Pancreas (tissue), 10 donors: ENCODE measurements at regions not wholly inside any gene's neighbourhood (a gene's known extent, or its start where the extent isn't known, plus 50 kb on each side); places are given as distances from the start of the nearest gene placed in this dataset.

Experiments used
- ATAC-seq, 4 donors: fragments of 200-7000 bp; cut with Tn5 transposase; one replicate each; pipeline versions ENCODE4 v1.8.0 to v1.9.1; 2020; ENCODE audit warnings: mild to moderate bottlenecking in 4 of 4, moderate library complexity in 4 of 4
- DNase-seq, 6 donors: peaks; one replicate each; pipeline ENCODE4 v3.0.0-alpha.2; 2020
- FAIRE-seq: peaks from 2 replicates; lab custom pipeline; 2012; peaks lifted over from hg19 to GRCh38; lab: Jason Lieb, UNC
- H3K27ac ChIP-seq, 4 donors: fragments of 200-600 bp; sonication (generic); 1 replicate in 3 of 4; 2 replicates in 1 of 4; pipeline versions ENCODE4 v1.5.0 to v1.8.0; 2020
- H3K27me3 ChIP-seq, 4 donors: fragments of 200-600 bp; one replicate each; pipeline ENCODE4 v1.8.0; 2021
- H3K36me3 ChIP-seq, 3 donors: fragments of 200-600 bp; sonication (generic) in 1 of 3; one replicate each; pipeline versions ENCODE4 v1.5.0 to v1.8.0; 2020 to 2021
- H3K4me1 ChIP-seq, 3 donors: fragments of 200-600 bp; one replicate each; pipeline ENCODE4 v1.8.0; 2021
- H3K4me3 ChIP-seq, 4 donors: fragments of 200-600 bp; sonication (generic) in 2 of 4; one replicate each; pipeline versions ENCODE4 v1.5.0 to v1.8.0; 2020 to 2021
- H3K9me3 ChIP-seq, 4 donors: fragments of 200-600 bp; one replicate each; pipeline ENCODE4 v1.8.0; 2021
- WGBS, 2 donors: extraction: QIAGEN DNeasy Blood & Tissue Kit; methylation state at CpG; one replicate each; pipeline ENCODE4 v1.1.7; 2013; 5-methylcytosine and 5-hydroxymethylcytosine counted together
- intact Hi-C, 3 donors: fragments of 100-400 bp; cut with DNase I; formaldehyde crosslinking; loops; one replicate each; pipeline versions ENCODE4 v1.11.1 to v1.14.2; 2022
- TF ChIP-seq, protein P1 (sequence below), 4 donors: fragments of 200-600 bp; sonication (generic) in 3 of 4; IDR thresholded peaks; one replicate each; pipeline versions ENCODE4 v1.5.0 to v1.8.0; 2021; ENCODE audit warnings: antibody characterized with exemption in 4 of 4
- donor health status: healthy with polysubstance abuse.
- donor health status: DM: no; HTN: no; CAD: no; lungs with moderate emphysema.
- donor health status: DM: no; HTN: no; CAD: no.
- donor health status: control.
- donor health status: control.
- donor health status: Bipolar disorder and iron deficiency.
- donor health status: DM: yes; HTN: yes; CAD: no.
- donor health status: DM: no; HTN: no; CAD: no.
- donor health status: DM: no; HTN: no; CAD: no.
- donor health status: DM: yes; HTN: yes; CAD: no.

GRCh38 chr14:23804817-23805216, 148.8 kb upstream of the DHRS4 start:
- Histone ChIP-seq H3K4me1 (peaks cover 0 to 2% (median 0%) of the 10 kb centered on the region in 3 donors), H3K9me3 (no peaks in the 10 kb centered on the region), H3K4me3 (no peak overlapping the region), H3K27me3 (no peaks in the 10 kb centered on the region), H3K27ac (no peak overlapping the region), H3K36me3 (no peaks in the 10 kb centered on the region)
- intact Hi-C loops = no loop called here
- TF ChIP-seq, protein P1, sequence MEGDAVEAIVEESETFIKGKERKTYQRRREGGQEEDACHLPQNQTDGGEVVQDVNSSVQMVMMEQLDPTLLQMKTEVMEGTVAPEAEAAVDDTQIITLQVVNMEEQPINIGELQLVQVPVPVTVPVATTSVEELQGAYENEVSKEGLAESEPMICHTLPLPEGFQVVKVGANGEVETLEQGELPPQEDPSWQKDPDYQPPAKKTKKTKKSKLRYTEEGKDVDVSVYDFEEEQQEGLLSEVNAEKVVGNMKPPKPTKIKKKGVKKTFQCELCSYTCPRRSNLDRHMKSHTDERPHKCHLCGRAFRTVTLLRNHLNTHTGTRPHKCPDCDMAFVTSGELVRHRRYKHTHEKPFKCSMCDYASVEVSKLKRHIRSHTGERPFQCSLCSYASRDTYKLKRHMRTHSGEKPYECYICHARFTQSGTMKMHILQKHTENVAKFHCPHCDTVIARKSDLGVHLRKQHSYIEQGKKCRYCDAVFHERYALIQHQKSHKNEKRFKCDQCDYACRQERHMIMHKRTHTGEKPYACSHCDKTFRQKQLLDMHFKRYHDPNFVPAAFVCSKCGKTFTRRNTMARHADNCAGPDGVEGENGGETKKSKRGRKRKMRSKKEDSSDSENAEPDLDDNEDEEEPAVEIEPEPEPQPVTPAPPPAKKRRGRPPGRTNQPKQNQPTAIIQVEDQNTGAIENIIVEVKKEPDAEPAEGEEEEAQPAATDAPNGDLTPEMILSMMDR (IDR thresholded peaks at IDR 0.05) = no peak
- FAIRE-seq (no peak), ATAC-seq (no peak), DNase-seq (no peak)
- 93 to 96% methylated on average over 3 of the region's 3 CpGs for WGBS, 2 donors

- Histone ChIP-seq H3K36me3 (no peaks in the 10 kb centered on the region), H3K27me3 (no peaks in the 10 kb centered on the region), H3K4me1 (peaks cover 0 to 2% (median 0%) of the 10 kb centered on the region in 3 donors), H3K4me3 (no peak overlapping the region), H3K27ac (no peak overlapping the region), H3K9me3 (no peaks in the 10 kb centered on the region)
- TF ChIP-seq, protein P1 (IDR thresholded peaks at IDR 0.05) = no peak
- DNase-seq (no peak), ATAC-seq (no peak), FAIRE-seq (no peak)
- intact Hi-C loops = no loop called here
Measured at GRCh38 chr14:23805761-23806160, 147.8 kb upstream of the DHRS4 start.

DNA sequence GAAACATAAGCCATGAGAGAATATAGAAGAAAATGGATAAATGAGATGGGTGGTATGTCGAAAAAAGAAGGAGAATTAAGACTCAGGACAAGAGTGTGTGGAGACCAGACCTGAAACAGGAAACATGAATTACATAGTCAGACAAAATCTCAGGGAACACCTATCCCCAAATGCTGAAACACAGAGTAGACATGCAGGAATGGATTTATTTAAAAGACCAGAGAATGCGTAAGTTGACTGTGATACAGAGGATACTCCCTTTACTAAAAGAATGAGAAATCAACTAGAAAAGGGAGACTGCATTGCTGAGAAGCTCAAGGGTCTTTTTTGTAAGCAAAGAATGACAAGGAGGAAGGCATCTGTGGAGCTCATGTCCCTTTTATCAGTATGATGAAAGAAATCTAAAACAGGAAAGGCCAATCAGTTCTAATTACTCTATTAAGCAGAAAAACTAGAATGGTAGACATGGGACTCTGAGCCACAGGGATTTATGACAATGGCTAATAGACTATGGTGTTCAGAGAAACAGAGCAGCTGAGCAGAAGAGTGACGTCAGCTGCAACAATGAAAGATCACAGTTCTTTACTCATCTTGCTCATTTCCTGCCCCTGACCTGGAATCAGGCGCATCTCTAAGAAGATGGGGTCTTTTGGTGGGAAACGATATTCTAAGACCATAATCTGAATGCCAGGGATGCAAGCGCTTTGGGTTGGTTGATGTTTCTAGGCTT, 138.9 kb upstream of the DHRS4 start:
- Histone ChIP-seq H3K4me3 (no peak overlapping the region), H3K4me1 (no peaks in the 10 kb centered on the region), H3K36me3 (no peaks in the 10 kb centered on the region), H3K27ac (no peak overlapping the region), H3K9me3 (no peaks in the 10 kb centered on the region), H3K27me3 (no peaks in the 10 kb centered on the region)
- no peak for ATAC-seq
- DNase-seq = no peak
- 87 to 92% methylated on average over 6 of the region's 6 CpGs for WGBS, 2 donors
- FAIRE-seq = no peak
- TF ChIP-seq, protein P1 (IDR thresholded peaks at IDR 0.05) = no peak
- intact Hi-C loops = no loop called here

DNA sequence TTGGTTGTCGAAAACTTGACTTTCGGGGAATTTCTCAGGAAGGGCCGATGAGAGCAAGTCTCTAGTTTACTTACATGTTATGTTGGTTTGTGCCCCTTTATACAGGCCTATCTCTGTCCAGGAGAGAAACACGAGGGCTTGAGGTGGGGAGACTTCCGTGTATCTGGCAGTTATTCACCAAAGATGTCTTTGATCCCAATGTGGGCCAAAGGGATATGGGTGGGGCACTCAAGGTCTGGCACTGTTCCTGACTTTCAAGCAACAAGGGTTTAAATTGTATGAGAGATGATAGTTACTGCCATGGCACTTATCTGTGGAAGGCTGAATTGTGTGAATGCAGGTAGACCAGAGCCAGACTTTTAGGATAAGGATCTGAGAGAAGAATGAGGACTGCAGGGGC, 137.2 kb upstream of the DHRS4 start:
- Histone ChIP-seq H3K4me3 (no peak overlapping the region), H3K36me3 (no peaks in the 10 kb centered on the region), H3K27ac (no peak overlapping the region), H3K9me3 (no peaks in the 10 kb centered on the region), H3K27me3 (no peaks in the 10 kb centered on the region), H3K4me1 (no peaks in the 10 kb centered on the region)
- WGBS, 2 donors = 89 to 91% methylated on average over 5 of the region's 5 CpGs
- no peak for DNase-seq
- intact Hi-C loops = no loop called here
- TF ChIP-seq, protein P1 (IDR thresholded peaks at IDR 0.05) = no peak
- ATAC-seq = no peak
- no peak for FAIRE-seq

GRCh38 chr14:23817164-23817767, 136.3 kb upstream of the DHRS4 start:
- no peak for FAIRE-seq
- TF ChIP-seq, protein P1 (IDR thresholded peaks at IDR 0.05) = no peak
- intact Hi-C loops = no loop called here
- no peak overlapping the region for H3K4me3 ChIP-seq
- no peaks in the 10 kb centered on the region for H3K4me1 ChIP-seq
- H3K27me3 ChIP-seq = no peaks in the 10 kb centered on the region
- 65 to 66% methylated on average over 4 of the region's 4 CpGs for WGBS, 2 donors
- H3K36me3 ChIP-seq = no peaks in the 10 kb centered on the region
- ATAC-seq = no peak
- no peaks in the 10 kb centered on the region for H3K9me3 ChIP-seq
- no peak overlapping the region for H3K27ac ChIP-seq
- no peak for DNase-seq
